ENCODE measurements at regions not wholly inside any gene's neighbourhood (a gene's known extent, or its start where the extent isn't known, plus 50 kb on each side); places are given as distances from the start of the nearest gene placed in this dataset.

DNA sequence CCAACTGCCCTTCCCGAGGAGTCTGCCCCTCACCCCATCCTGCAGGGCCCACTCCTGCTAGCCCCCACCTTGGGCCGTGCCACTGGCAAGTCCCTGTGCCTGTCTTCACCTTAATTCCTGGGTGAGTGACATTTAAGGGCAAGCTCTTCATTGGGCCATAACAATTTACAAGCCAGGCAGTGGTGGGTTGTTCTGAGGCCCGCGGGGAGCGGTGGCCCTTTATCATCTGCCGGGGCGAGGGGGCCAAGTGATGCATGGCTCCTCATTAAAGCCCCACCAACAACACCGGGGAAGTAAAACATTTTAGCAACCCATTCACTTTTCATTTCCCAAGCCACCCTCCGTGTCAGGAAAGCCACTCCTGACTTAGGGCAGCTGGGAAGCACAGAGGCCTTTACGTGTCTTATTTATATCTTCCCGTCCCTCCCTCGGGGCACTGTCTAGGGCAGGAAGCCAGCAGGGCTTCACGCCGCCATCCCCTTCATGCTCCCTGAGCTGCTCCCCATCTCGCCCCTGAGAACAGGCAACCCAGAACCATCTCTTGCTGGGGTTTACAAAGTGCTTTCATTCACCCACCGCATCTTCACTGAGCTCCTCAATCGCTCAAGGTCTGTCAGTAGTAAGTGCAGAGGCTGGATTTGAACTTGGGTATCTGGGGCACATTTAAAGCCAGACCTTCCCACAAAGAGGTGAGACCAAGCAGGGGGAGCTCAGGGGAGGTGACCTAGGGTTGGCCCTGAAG, 55.5 kb upstream of the CCDC167 start:
- Histone ChIP-seq H3K9me3 (ENCODE audit: control insufficient read depth in 1 of 2, low read length in 2 of 2) (no peaks in the 10 kb centered on the region), H3K4me3 (ENCODE audit: low read depth in 1 of 2, low read length in 2 of 2) (no peak overlapping the region), H3K27ac (ENCODE audit: low read length) (no peak overlapping the region), H3K36me3 (ENCODE audit: control insufficient read depth in 1 of 2, insufficient read depth in 2 of 2, low read length in 2 of 2) (no peaks in the 10 kb centered on the region), H3K4me1 (ENCODE audit: control insufficient read depth in 1 of 2, insufficient read depth in 2 of 2, low read length in 2 of 2) (peaks cover 0 to 23% of the 10 kb centered on the region in 2 donors), H3K27me3 (ENCODE audit: low read depth, low read length) (no peaks in the 10 kb centered on the region)

DNA sequence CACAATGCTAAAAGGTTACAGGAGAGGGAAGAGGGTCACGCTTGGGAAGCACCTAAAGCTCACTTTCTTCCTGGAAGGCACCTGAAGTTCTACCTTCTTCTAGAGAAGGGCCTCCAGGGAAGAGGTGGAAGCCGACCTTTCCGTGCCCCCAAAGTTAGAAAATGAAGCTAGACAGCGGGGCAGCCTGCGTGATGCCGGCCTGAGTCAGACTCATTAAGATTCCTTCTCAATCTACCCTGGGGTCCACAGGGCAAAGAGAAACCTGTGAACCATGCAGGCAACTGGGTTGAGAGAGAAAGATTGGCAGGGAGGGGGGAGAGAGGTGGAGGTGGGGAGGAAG, 54.8 kb upstream of the CCDC167 start:
- no peak overlapping the region for H3K4me3 ChIP-seq (ENCODE audit: low read depth in 1 of 2, low read length in 2 of 2)
- peaks cover 0 to 20% of the 10 kb centered on the region in 2 donors for H3K4me1 ChIP-seq (ENCODE audit: control insufficient read depth in 1 of 2, insufficient read depth in 2 of 2, low read length in 2 of 2)
- no peaks in the 10 kb centered on the region for H3K9me3 ChIP-seq (ENCODE audit: control insufficient read depth in 1 of 2, low read length in 2 of 2)
- no peaks in the 10 kb centered on the region for H3K36me3 ChIP-seq (ENCODE audit: control insufficient read depth in 1 of 2, insufficient read depth in 2 of 2, low read length in 2 of 2)
- no peaks in the 10 kb centered on the region for H3K27me3 ChIP-seq (ENCODE audit: low read depth, low read length)
- H3K27ac ChIP-seq (ENCODE audit: low read length) = no peak overlapping the region

- no peak overlapping the region for H3K4me3 ChIP-seq (ENCODE audit: low read depth in 1 of 2, low read length in 2 of 2)
- no peaks in the 10 kb centered on the region for H3K36me3 ChIP-seq (ENCODE audit: control insufficient read depth in 1 of 2, insufficient read depth in 2 of 2, low read length in 2 of 2)
- H3K27ac ChIP-seq (ENCODE audit: low read length) = no peak overlapping the region
- H3K27me3 ChIP-seq (ENCODE audit: low read depth, low read length) = no peaks in the 10 kb centered on the region
- H3K9me3 ChIP-seq (ENCODE audit: control insufficient read depth in 1 of 2, low read length in 2 of 2) = no peaks in the 10 kb centered on the region
- H3K4me1 ChIP-seq (ENCODE audit: control insufficient read depth in 1 of 2, insufficient read depth in 2 of 2, low read length in 2 of 2) = peaks cover 0 to 20% of the 10 kb centered on the region in 2 donors
These were observed 52.6 kb upstream of the CCDC167 start for GRCh38 chr6:37552267-37552666.

DNA sequence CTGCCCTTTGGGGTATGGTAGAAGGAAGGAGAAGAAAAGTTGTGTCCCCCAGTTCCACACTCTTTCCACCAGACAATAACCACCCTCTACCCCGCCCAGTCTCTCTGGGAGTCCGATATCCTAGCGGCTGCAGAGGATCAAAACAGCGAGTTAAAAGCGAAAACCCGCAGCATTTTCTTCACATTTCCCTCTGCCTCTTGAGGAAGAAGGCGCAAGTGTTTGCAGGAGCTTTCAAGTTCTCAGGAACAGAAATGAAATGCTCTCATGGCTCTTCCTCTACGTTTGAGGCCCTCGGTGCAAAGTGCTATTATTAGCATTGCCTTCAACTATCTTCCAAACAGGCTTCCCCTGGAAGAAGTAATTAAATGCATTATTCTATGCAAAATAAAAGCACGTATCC, 52.2 kb upstream of the CCDC167 start:
- H3K4me1 ChIP-seq (ENCODE audit: control insufficient read depth in 1 of 2, insufficient read depth in 2 of 2, low read length in 2 of 2) = peaks cover 0 to 20% of the 10 kb centered on the region in 2 donors
- H3K4me3 ChIP-seq (ENCODE audit: low read depth in 1 of 2, low read length in 2 of 2) = no peak overlapping the region
- H3K9me3 ChIP-seq (ENCODE audit: control insufficient read depth in 1 of 2, low read length in 2 of 2) = no peaks in the 10 kb centered on the region
- H3K27ac ChIP-seq (ENCODE audit: low read length) = no peak overlapping the region
- H3K27me3 ChIP-seq (ENCODE audit: low read depth, low read length) = no peaks in the 10 kb centered on the region
- no peaks in the 10 kb centered on the region for H3K36me3 ChIP-seq (ENCODE audit: control insufficient read depth in 1 of 2, insufficient read depth in 2 of 2, low read length in 2 of 2)

GRCh38 chr6:37551446-37551845, 51.8 kb upstream of the CCDC167 start:
- H3K4me3 ChIP-seq (ENCODE audit: low read depth in 1 of 2, low read length in 2 of 2) = no peak overlapping the region
- peaks cover 0 to 20% of the 10 kb centered on the region in 2 donors for H3K4me1 ChIP-seq (ENCODE audit: control insufficient read depth in 1 of 2, insufficient read depth in 2 of 2, low read length in 2 of 2)
- H3K9me3 ChIP-seq (ENCODE audit: control insufficient read depth in 1 of 2, low read length in 2 of 2) = no peaks in the 10 kb centered on the region
- no peaks in the 10 kb centered on the region for H3K27me3 ChIP-seq (ENCODE audit: low read depth, low read length)
- no peak overlapping the region for H3K27ac ChIP-seq (ENCODE audit: low read length)
- no peaks in the 10 kb centered on the region for H3K36me3 ChIP-seq (ENCODE audit: control insufficient read depth in 1 of 2, insufficient read depth in 2 of 2, low read length in 2 of 2)

- peaks cover 0 to 20% of the 10 kb centered on the region in 2 donors for H3K4me1 ChIP-seq (ENCODE audit: control insufficient read depth in 1 of 2, insufficient read depth in 2 of 2, low read length in 2 of 2)
- H3K9me3 ChIP-seq (ENCODE audit: control insufficient read depth in 1 of 2, low read length in 2 of 2) = no peaks in the 10 kb centered on the region
- H3K4me3 ChIP-seq (ENCODE audit: low read depth in 1 of 2, low read length in 2 of 2) = no peak overlapping the region
- H3K27me3 ChIP-seq (ENCODE audit: low read depth, low read length) = no peaks in the 10 kb centered on the region
- H3K27ac ChIP-seq (ENCODE audit: low read length) = no peak overlapping the region
- no peaks in the 10 kb centered on the region for H3K36me3 ChIP-seq (ENCODE audit: control insufficient read depth in 1 of 2, insufficient read depth in 2 of 2, low read length in 2 of 2)
These were observed 51.3 kb upstream of the CCDC167 start for GRCh38 chr6:37551002-37551401.

DNA sequence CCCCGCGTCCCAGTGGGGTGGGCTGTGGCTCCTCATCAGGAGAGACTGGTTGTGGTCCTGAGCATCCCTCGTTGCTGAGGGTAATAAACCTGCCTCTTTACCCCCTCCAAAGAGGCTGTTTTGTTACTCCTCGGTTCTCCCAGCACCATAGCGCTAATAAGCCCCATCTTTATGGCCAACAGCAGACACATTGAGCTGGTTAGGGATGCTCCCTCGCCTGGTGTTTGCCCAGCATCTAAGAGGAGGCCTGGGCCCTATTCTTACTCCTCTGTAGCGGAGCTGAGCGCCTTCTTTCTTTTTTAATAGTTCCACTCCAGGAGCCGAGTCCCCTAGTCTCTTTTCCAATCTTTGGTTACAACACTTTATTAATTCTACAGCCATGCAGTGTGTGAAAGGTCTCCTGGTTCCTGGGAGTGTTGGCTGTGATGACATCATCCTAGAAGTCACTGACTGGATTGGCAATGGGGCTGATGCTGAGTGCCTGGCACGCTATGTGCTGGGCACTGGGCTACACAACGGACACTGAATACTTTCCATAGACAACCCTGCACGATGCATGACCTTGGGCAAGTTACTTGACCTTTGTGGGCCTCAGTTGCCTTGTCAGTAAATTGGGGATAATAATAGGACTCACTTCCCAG, 50.6 kb upstream of the CCDC167 start:
- no peak overlapping the region for H3K4me3 ChIP-seq (ENCODE audit: low read depth in 1 of 2, low read length in 2 of 2)
- no peaks in the 10 kb centered on the region for H3K9me3 ChIP-seq (ENCODE audit: control insufficient read depth in 1 of 2, low read length in 2 of 2)
- no peak overlapping the region for H3K27ac ChIP-seq (ENCODE audit: low read length)
- H3K36me3 ChIP-seq (ENCODE audit: control insufficient read depth in 1 of 2, insufficient read depth in 2 of 2, low read length in 2 of 2) = no peaks in the 10 kb centered on the region
- no peaks in the 10 kb centered on the region for H3K27me3 ChIP-seq (ENCODE audit: low read depth, low read length)
- peaks cover 0 to 20% of the 10 kb centered on the region in 2 donors for H3K4me1 ChIP-seq (ENCODE audit: control insufficient read depth in 1 of 2, insufficient read depth in 2 of 2, low read length in 2 of 2)

DNA sequence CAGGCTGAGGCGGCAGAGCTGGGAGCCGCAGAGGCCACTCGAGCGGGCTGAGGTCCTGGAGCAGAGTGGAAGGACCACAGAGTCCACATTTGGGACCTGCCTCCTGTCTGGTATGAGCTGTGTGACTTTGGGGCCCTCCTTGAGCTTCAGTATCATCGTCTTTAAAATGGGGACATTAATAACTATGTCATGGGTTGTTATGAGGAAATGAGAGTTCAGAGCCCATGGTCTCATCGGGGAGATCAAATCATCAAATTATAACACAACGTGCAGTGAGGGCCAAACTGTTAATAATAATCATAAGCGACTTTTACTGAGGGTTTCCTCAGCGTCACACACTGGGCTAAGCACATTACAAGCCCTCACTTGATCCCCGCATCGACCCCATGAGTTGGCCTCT, 49.9 kb upstream of the CCDC167 start:
- H3K27ac ChIP-seq (ENCODE audit: low read length) = no peak overlapping the region
- no peaks in the 10 kb centered on the region for H3K9me3 ChIP-seq (ENCODE audit: control insufficient read depth in 1 of 2, low read length in 2 of 2)
- H3K4me1 ChIP-seq (ENCODE audit: control insufficient read depth in 1 of 2, insufficient read depth in 2 of 2, low read length in 2 of 2) = peaks cover 0 to 20% of the 10 kb centered on the region in 2 donors
- H3K27me3 ChIP-seq (ENCODE audit: low read depth, low read length) = no peaks in the 10 kb centered on the region
- no peak overlapping the region for H3K4me3 ChIP-seq (ENCODE audit: low read depth in 1 of 2, low read length in 2 of 2)
- no peaks in the 10 kb centered on the region for H3K36me3 ChIP-seq (ENCODE audit: control insufficient read depth in 1 of 2, insufficient read depth in 2 of 2, low read length in 2 of 2)
